GM12875 (cell line): ENCODE measurements at regions not wholly inside any gene's neighbourhood (a gene's known extent, or its start where the extent isn't known, plus 50 kb on each side); places are given as distances from the start of the nearest gene placed in this dataset.

ENCODE experiments used
- H3K4me3 ChIP-seq: one replicate; pipeline ENCODE4 v1.5.1; 2011; ENCODE audit warnings: low read depth, low read length, control low read depth
- CTCF ChIP-seq: IDR thresholded peaks from 2 replicates; pipeline ENCODE4 v1.5.1; 2011; ENCODE audit warnings: low read depth, mild to moderate bottlenecking, control low read depth, inconsistent platforms, low read length, moderate library complexity, borderline replicate concordance; ENCODE audit not compliant: insufficient read depth

- H3K4me3 ChIP-seq: no peak overlapping the region
- TF ChIP-seq CTCF: no peak
Observed at GRCh38 chr2:71887196-71887595, 260.5 kb downstream of the CYP26B1 start.

GRCh38 chr2:71886241-71886640 lies 261.4 kb downstream of the CYP26B1 start:
- TF ChIP-seq CTCF: no peak

GRCh38 chr2:71884303-71885042 lies 263.2 kb downstream of the CYP26B1 start:
- no peak for TF ChIP-seq CTCF
- H3K4me3 ChIP-seq: no peak overlapping the region

More at GRCh38 chr2:71886241-71886640, 261.4 kb downstream of the CYP26B1 start:
- H3K4me3 ChIP-seq: no peak overlapping the region

GRCh38 chr2:71882949-71883472 lies 264.7 kb downstream of the CYP26B1 start:
- TF ChIP-seq CTCF: no peak

GRCh38 chr2:71882236-71882946 lies 265.3 kb downstream of the CYP26B1 start:
- TF ChIP-seq CTCF: no peak
- no peak overlapping the region for H3K4me3 ChIP-seq

More at GRCh38 chr2:71882949-71883472, 264.7 kb downstream of the CYP26B1 start:
- no peak overlapping the region for H3K4me3 ChIP-seq

- TF ChIP-seq CTCF: no peak
- H3K4me3 ChIP-seq: no peak overlapping the region
Observed at GRCh38 chr2:71880846-71881610, 266.6 kb downstream of the CYP26B1 start.
